Neuronal stem cell (in vitro differentiated cells): ENCODE measurements at regions not wholly inside any gene's neighbourhood (a gene's known extent, or its start where the extent isn't known, plus 50 kb on each side); places are given as distances from the start of the nearest gene placed in this dataset.

ENCODE experiments used
- DNase-seq: peaks from one replicate; pipeline ENCODE4 v3.0.0-alpha.2; 2013; ENCODE audit warnings: low spot score
- H2AFZ ChIP-seq: one replicate; pipeline ENCODE4 v1.6.1; 2013; ENCODE audit warnings: mild to moderate bottlenecking, low read length, inconsistent platforms
- H2AK5ac ChIP-seq: 2 replicates; pipeline ENCODE4 v1.6.1; 2013; ENCODE audit warnings: low read depth, mild to moderate bottlenecking, inconsistent platforms, low read length, moderate library complexity, mixed read lengths
- H2BK120ac ChIP-seq: 2 replicates; pipeline ENCODE4 v1.6.1; 2013; ENCODE audit warnings: low read depth, mild to moderate bottlenecking, inconsistent platforms, low read length, moderate library complexity, mixed read lengths
- H2BK12ac ChIP-seq: one replicate; pipeline ENCODE4 v1.6.1; 2013; ENCODE audit warnings: low read length, inconsistent platforms
- H2BK15ac ChIP-seq: 2 replicates; pipeline ENCODE4 v1.6.1; 2013; ENCODE audit warnings: mild to moderate bottlenecking, low read length, inconsistent platforms, mixed read lengths
- H2BK5ac ChIP-seq: one replicate; pipeline ENCODE4 v1.6.1; 2013; ENCODE audit warnings: inconsistent platforms, mild to moderate bottlenecking, low read length, moderate library complexity
- H3K14ac ChIP-seq: one replicate; pipeline ENCODE4 v1.6.1; 2013; ENCODE audit warnings: low read length, inconsistent platforms
- H3K18ac ChIP-seq: 2 replicates; pipeline ENCODE4 v1.6.1; 2013; ENCODE audit warnings: low read length, inconsistent platforms
- H3K23ac ChIP-seq: 2 replicates; pipeline ENCODE4 v1.6.1; 2013; ENCODE audit warnings: low read depth, mild to moderate bottlenecking, mixed read lengths, low read length, inconsistent platforms; ENCODE audit not compliant: poor library complexity
- H3K27ac ChIP-seq: replicated peaks from 3 replicates; pipeline ENCODE4 v1.5.1; 2013; ENCODE audit warnings: low read length, inconsistent platforms
- H3K27me3 ChIP-seq, 3 experiments: 2 replicates each; pipeline ENCODE4 v1.6.1; 2013; ENCODE audit warnings: low read length in 3 of 3, mild to moderate bottlenecking in 2 of 3, inconsistent platforms in 1 of 3, low read depth in 1 of 3, mixed read lengths in 1 of 3, moderate library complexity in 1 of 3; ENCODE audit not compliant: control insufficient read depth in 3 of 3, insufficient read depth in 3 of 3
- H3K36me3 ChIP-seq, 2 donors: replicated peaks in 1 of 2; 2 replicates each; pipeline ENCODE4 v1.6.1; 2013; ENCODE audit warnings: low read length in 2 of 2; ENCODE audit not compliant: control insufficient read depth in 2 of 2, insufficient read depth in 2 of 2
- H3K4ac ChIP-seq: 2 replicates; pipeline ENCODE4 v1.6.1; 2013; ENCODE audit warnings: inconsistent platforms, mild to moderate bottlenecking, low read length, moderate library complexity
- H3K4me1 ChIP-seq, 2 donors: 1 replicate in 1 of 2; 2 replicates in 1 of 2; pipeline ENCODE4 v1.6.1; 2013; ENCODE audit warnings: low read length in 2 of 2, low read depth in 1 of 2; ENCODE audit not compliant: control insufficient read depth in 2 of 2, insufficient read depth in 1 of 2
- H3K4me2 ChIP-seq: one replicate; pipeline ENCODE4 v1.6.1; 2013; ENCODE audit warnings: mild to moderate bottlenecking, low read length, inconsistent platforms; ENCODE audit not compliant: insufficient read depth, poor library complexity, severe bottlenecking
- H3K4me3 ChIP-seq, 2 donors: 2 replicates each; pipeline ENCODE4 v1.5.1; 2013; ENCODE audit warnings: low read length in 2 of 2, mild to moderate bottlenecking in 2 of 2, inconsistent platforms in 1 of 2, moderate library complexity in 1 of 2
- H3K79me1 ChIP-seq: one replicate; pipeline ENCODE4 v1.6.1; 2013; ENCODE audit warnings: low read depth, mild to moderate bottlenecking, inconsistent platforms, low read length, moderate library complexity
- H3K9ac ChIP-seq: one replicate; pipeline ENCODE4 v1.6.1; 2013; ENCODE audit warnings: mild to moderate bottlenecking, low read depth, low read length, inconsistent platforms; ENCODE audit not compliant: poor library complexity
- H3K9me3 ChIP-seq, 2 donors: replicated peaks in 1 of 2; 2 replicates each; pipeline versions ENCODE3 to v1.6.1; 2013; ENCODE audit warnings: low read length in 2 of 2, mild to moderate bottlenecking in 2 of 2, inconsistent platforms in 1 of 2, low read depth in 1 of 2, mixed read lengths in 1 of 2, moderate library complexity in 1 of 2; ENCODE audit not compliant: control insufficient read depth in 2 of 2, insufficient read depth in 1 of 2
- H4K8ac ChIP-seq: one replicate; pipeline ENCODE4 v1.6.1; 2013; ENCODE audit warnings: low read depth, mild to moderate bottlenecking, inconsistent platforms, low read length, moderate library complexity
- H4K91ac ChIP-seq: one replicate; pipeline ENCODE4 v1.6.1; 2013; ENCODE audit warnings: low read length, low read depth, mild to moderate bottlenecking, inconsistent platforms; ENCODE audit not compliant: poor library complexity
- WGBS, 2 donors: extraction: QIAGEN DNeasy Blood & Tissue Kit; methylation state at CpG; one replicate each; pipeline ENCODE4 v1.1.7; 2013; ENCODE audit warnings: missing lambda C conversion rate in 2 of 2, mixed read lengths in 1 of 2; ENCODE audit not compliant: insufficient read length in 2 of 2, insufficient replicate concordance in 1 of 2; ENCODE audit errors: extremely low coverage in 2 of 2; 5-methylcytosine and 5-hydroxymethylcytosine counted together

- Histone ChIP-seq H2AK5ac (no peak overlapping the region), H3K14ac (no peak overlapping the region), H3K27ac (no peak overlapping the region), H3K18ac (no peak overlapping the region), H3K36me3 (no peaks in the 10 kb centered on the region), H3K4me3 (no peak overlapping the region), H2BK120ac (no peak overlapping the region), H2BK12ac (no peak overlapping the region), H3K27me3 (no peaks in the 10 kb centered on the region), H2BK15ac (no peak overlapping the region), H3K23ac (no peak overlapping the region), H3K79me1 (no peaks in the 10 kb centered on the region), H2BK5ac (no peak overlapping the region), H4K91ac (no peak overlapping the region), H3K4ac (no peak overlapping the region), H4K8ac (no peak overlapping the region), H3K4me2 (no peak overlapping the region), H3K4me1 (no peaks in the 10 kb centered on the region), H3K9ac (no peak overlapping the region), H2AFZ (no peak overlapping the region), H3K9me3 (no peaks in the 10 kb centered on the region)
- no CpG with 5 or more reads among the region's 4 CpGs for WGBS, 2 donors
- no peak for DNase-seq
These were observed 274.5 kb downstream of the RAB28 start for GRCh38 chr4:13209600-13209999.

GRCh38 chr4:13208558-13209193 is 275.5 kb downstream of the RAB28 start:
- Histone ChIP-seq H2AK5ac (no peak overlapping the region), H3K14ac (no peak overlapping the region), H4K8ac (no peak overlapping the region), H2AFZ (no peak overlapping the region), H2BK5ac (no peak overlapping the region), H3K36me3 (no peaks in the 10 kb centered on the region), H3K9me3 (no peaks in the 10 kb centered on the region), H3K23ac (no peak overlapping the region), H2BK120ac (no peak overlapping the region), H3K4me2 (no peak overlapping the region), H3K27me3 (no peaks in the 10 kb centered on the region), H4K91ac (no peak overlapping the region), H3K4ac (no peak overlapping the region), H2BK12ac (no peak overlapping the region), H3K4me1 (no peaks in the 10 kb centered on the region), H3K18ac (no peak overlapping the region), H3K27ac (no peak overlapping the region), H2BK15ac (no peak overlapping the region), H3K79me1 (no peaks in the 10 kb centered on the region), H3K9ac (no peak overlapping the region), H3K4me3 (no peak overlapping the region)
- WGBS, 2 donors: no CpG with 5 or more reads among the region's 3 CpGs
- no peak for DNase-seq

- Histone ChIP-seq H3K4me1 (no peaks in the 10 kb centered on the region), H3K79me1 (no peaks in the 10 kb centered on the region), H3K23ac (no peak overlapping the region), H3K36me3 (no peaks in the 10 kb centered on the region), H3K9me3 (no peaks in the 10 kb centered on the region), H2BK15ac (no peak overlapping the region), H2BK12ac (no peak overlapping the region), H2AFZ (no peak overlapping the region), H2BK5ac (no peak overlapping the region), H4K91ac (no peak overlapping the region), H4K8ac (no peak overlapping the region), H3K9ac (no peak overlapping the region), H3K4me3 (no peak overlapping the region), H3K27me3 (no peaks in the 10 kb centered on the region), H3K27ac (no peak overlapping the region), H3K4me2 (no peak overlapping the region), H3K14ac (no peak overlapping the region), H2AK5ac (no peak overlapping the region), H3K18ac (no peak overlapping the region), H2BK120ac (no peak overlapping the region), H3K4ac (no peak overlapping the region)
- no peak for DNase-seq
- no CpG with 5 or more reads among the region's 1 CpG for WGBS, 2 donors
These were observed 276.9 kb downstream of the RAB28 start for GRCh38 chr4:13207226-13207625.

GRCh38 chr4:13203101-13203500 is 281.0 kb downstream of the RAB28 start:
- H2BK15ac ChIP-seq: no peak overlapping the region

More at GRCh38 chr4:13203101-13203500, 281.0 kb downstream of the RAB28 start:
- Histone ChIP-seq H2AK5ac (no peak overlapping the region), H3K23ac (no peak overlapping the region), H3K4me1 (no peaks in the 10 kb centered on the region), H3K79me1 (no peaks in the 10 kb centered on the region), H2BK5ac (no peak overlapping the region), H4K91ac (no peak overlapping the region), H3K4me2 (no peak overlapping the region), H2BK12ac (no peak overlapping the region), H2BK120ac (no peak overlapping the region), H3K4ac (no peak overlapping the region), H3K9ac (no peak overlapping the region), H3K9me3 (no peaks in the 10 kb centered on the region), H3K18ac (no peak overlapping the region), H3K14ac (no peak overlapping the region), H3K27me3 (no peaks in the 10 kb centered on the region), H4K8ac (no peak overlapping the region), H2AFZ (no peak overlapping the region), H3K27ac (no peak overlapping the region), H3K4me3 (no peak overlapping the region), H3K36me3 (peaks cover 0 to 1% of the 10 kb centered on the region in 2 donors)
- no peak for DNase-seq
- no CpG with 5 or more reads among the region's 1 CpG for WGBS, 2 donors
